Right lobe of liver (tissue), 4 donors: ENCODE measurements at regions not wholly inside any gene's neighbourhood (a gene's known extent, or its start where the extent isn't known, plus 50 kb on each side); places are given as distances from the start of the nearest gene placed in this dataset.

ENCODE experiments used
- POLR2A ChIP-seq: fragments of 450-650 bp; IDR thresholded peaks from one replicate; pipeline ENCODE4 v1.6.1; 2017; ENCODE audit warnings: antibody characterized with exemption, mild to moderate bottlenecking
- TF ChIP-seq, protein P1 (sequence below), 4 donors: fragments of 200-600 bp in 3 of 4; fragments of 450-650 bp in 1 of 4; IDR thresholded peaks; one replicate each; pipeline versions ENCODE4 v1.5.1 to v1.8.0; 2016 to 2022; ENCODE audit warnings: antibody characterized with exemption in 4 of 4, mild to moderate bottlenecking in 2 of 4
- donor health status: DM: no; HTN: no; CAD: no.
- donor health status: DM: no; HTN: no; CAD: no.
- donor health status: DM: no; HTN: yes; CAD: no.

DNA sequence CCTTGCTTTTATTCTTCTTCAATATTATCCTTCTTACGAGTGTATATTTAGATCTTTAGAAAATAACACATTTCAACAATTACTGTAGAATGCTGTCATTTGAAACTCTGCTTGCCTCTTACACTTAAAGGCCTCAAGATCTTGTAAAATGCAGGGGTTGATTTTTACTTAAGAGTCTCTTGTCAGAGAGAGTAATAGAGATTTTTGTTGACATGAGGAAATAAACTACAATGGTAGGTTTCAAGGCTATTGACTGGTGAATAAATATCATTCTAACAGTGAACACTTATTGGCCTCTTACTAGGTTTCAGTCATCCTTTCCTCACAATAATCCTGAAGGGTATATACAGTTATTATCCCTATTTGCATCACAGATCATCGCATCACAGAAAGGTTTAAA, 344.6 kb downstream of the GBE1 start:
- TF ChIP-seq, protein P1, sequence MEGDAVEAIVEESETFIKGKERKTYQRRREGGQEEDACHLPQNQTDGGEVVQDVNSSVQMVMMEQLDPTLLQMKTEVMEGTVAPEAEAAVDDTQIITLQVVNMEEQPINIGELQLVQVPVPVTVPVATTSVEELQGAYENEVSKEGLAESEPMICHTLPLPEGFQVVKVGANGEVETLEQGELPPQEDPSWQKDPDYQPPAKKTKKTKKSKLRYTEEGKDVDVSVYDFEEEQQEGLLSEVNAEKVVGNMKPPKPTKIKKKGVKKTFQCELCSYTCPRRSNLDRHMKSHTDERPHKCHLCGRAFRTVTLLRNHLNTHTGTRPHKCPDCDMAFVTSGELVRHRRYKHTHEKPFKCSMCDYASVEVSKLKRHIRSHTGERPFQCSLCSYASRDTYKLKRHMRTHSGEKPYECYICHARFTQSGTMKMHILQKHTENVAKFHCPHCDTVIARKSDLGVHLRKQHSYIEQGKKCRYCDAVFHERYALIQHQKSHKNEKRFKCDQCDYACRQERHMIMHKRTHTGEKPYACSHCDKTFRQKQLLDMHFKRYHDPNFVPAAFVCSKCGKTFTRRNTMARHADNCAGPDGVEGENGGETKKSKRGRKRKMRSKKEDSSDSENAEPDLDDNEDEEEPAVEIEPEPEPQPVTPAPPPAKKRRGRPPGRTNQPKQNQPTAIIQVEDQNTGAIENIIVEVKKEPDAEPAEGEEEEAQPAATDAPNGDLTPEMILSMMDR (IDR thresholded peaks at IDR 0.05), result no peak
- TF ChIP-seq POLR2A, result no peak
